Smooth muscle cell (in vitro differentiated cells): ENCODE measurements at regions not wholly inside any gene's neighbourhood (a gene's known extent, or its start where the extent isn't known, plus 50 kb on each side); places are given as distances from the start of the nearest gene placed in this dataset.
A peak's percentile ranks its signal among the peaks of the same experiment; 100 is the strongest.

Experiments used
- DNase-seq: peaks from one replicate; lab custom pipeline; 2025; ENCODE audit not compliant: unreplicated experiment; lab: John Stamatoyannopoulos, UW
- H2AFZ ChIP-seq: fragments of 200-600 bp; sonication (generic); 2 replicates; pipeline ENCODE4 v1.6.0; 2016; ENCODE audit warnings: antibody characterized with exemption, low read depth, mild to moderate bottlenecking
- H3F3A ChIP-seq: fragments of 200-600 bp; sonication (generic); 2 replicates; pipeline ENCODE4 v1.6.0; 2017; ENCODE audit warnings: antibody characterized with exemption, low read depth
- H3K27ac ChIP-seq: fragments of 200-600 bp; sonication (generic); 2 replicates; pipeline ENCODE4 v1.5.1; 2016; ENCODE audit warnings: low read depth, mild to moderate bottlenecking
- H3K27me3 ChIP-seq: fragments of 200-600 bp; sonication (generic); 2 replicates; pipeline ENCODE4 v1.6.1; 2016; ENCODE audit warnings: low read depth, mild to moderate bottlenecking
- H3K36me3 ChIP-seq: fragments of 200-600 bp; sonication (generic); 2 replicates; pipeline ENCODE4 v1.5.1; 2016; ENCODE audit warnings: low read depth
- H3K4me1 ChIP-seq: fragments of 200-600 bp; sonication (generic); 2 replicates; pipeline ENCODE4 v1.5.1; 2016; ENCODE audit warnings: low read depth
- H3K4me2 ChIP-seq: fragments of 200-600 bp; sonication (generic); 2 replicates; pipeline ENCODE4 v1.6.0; 2016; ENCODE audit warnings: mild to moderate bottlenecking
- H3K4me3 ChIP-seq: fragments of 200-600 bp; sonication (generic); 2 replicates; pipeline ENCODE4 v1.5.1; 2016; ENCODE audit warnings: mild to moderate bottlenecking
- H3K79me2 ChIP-seq: fragments of 200-600 bp; sonication (generic); 2 replicates; pipeline ENCODE4 v1.6.0; 2016; ENCODE audit warnings: low read depth, mild to moderate bottlenecking
- H3K9ac ChIP-seq: fragments of 200-600 bp; sonication (generic); 2 replicates; pipeline ENCODE4 v1.6.0; 2016; ENCODE audit warnings: low read depth
- H3K9me3 ChIP-seq: fragments of 200-600 bp; sonication (generic); replicated peaks from 2 replicates; pipeline ENCODE4 v1.5.1; 2016; ENCODE audit warnings: low read depth
- H4K20me1 ChIP-seq: fragments of 200-600 bp; sonication (generic); 2 replicates; pipeline ENCODE4 v1.6.0; 2016; ENCODE audit warnings: low read depth
- CTCF ChIP-seq: fragments of 200-600 bp; sonication (generic); IDR thresholded peaks from 2 replicates; pipeline ENCODE4 v1.5.1; 2017; ENCODE audit warnings: borderline replicate concordance, mild to moderate bottlenecking, antibody characterized with exemption; ENCODE audit not compliant: insufficient read depth, poor library complexity, severe bottlenecking
- WGBS: methylation state at CpG from one replicate; pipeline ENCODE4 v1.1.7; 2016; ENCODE audit warnings: low lambda C conversion rate; 5-methylcytosine and 5-hydroxymethylcytosine counted together

DNA sequence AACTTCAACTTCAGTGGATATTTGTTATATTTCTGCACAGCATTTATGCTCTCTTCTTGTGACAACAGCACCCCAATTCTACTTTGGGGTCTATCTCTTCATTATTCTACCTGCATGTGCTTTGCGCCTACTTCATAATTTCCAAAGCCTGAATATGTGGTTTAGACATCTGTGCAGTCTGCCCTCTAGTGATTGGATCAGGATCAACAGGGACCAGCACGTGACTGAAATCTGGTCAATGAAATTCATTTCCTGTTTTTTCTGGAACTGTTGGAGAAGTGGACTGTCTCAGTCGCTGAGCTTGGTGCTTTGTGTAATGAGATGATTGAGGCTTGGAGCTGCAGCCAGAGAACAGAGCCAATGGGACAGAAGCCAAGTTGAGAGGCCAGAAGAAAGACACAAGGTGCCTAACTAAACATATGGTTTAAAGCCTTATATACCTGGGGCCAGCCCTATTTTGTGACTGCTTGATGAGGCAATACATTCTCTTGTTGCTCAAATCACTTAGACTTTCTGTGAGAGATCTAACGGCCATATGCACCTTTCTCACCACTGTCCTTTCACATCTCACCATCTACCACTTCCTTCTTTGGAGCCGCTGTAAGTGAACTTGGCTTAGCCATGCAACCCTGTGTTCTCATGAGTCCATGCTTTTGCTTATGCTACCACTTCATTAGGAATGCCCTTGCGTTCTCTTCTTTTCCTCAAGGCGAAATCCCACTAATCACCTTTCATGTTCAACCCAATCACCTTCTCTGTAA, 68.8 kb upstream of the PPP2R2B start:
- Histone ChIP-seq H3K9ac (no peak overlapping the region), H3F3A (no peaks in the 10 kb centered on the region), H3K79me2 (no peaks in the 10 kb centered on the region), H3K4me2 (no peak overlapping the region), H3K9me3 (no peaks in the 10 kb centered on the region), H3K27me3 (no peaks in the 10 kb centered on the region), H3K4me3 (no peak overlapping the region), H4K20me1 (no peaks in the 10 kb centered on the region), H3K27ac (no peak overlapping the region), H3K36me3 (no peaks in the 10 kb centered on the region), H3K4me1 (no peaks in the 10 kb centered on the region), H2AFZ (no peak overlapping the region)
- no peak for DNase-seq
- TF ChIP-seq CTCF, result peak; percentile 41
- 82% methylated on average over 7 of the region's 7 CpGs for WGBS

DNA sequence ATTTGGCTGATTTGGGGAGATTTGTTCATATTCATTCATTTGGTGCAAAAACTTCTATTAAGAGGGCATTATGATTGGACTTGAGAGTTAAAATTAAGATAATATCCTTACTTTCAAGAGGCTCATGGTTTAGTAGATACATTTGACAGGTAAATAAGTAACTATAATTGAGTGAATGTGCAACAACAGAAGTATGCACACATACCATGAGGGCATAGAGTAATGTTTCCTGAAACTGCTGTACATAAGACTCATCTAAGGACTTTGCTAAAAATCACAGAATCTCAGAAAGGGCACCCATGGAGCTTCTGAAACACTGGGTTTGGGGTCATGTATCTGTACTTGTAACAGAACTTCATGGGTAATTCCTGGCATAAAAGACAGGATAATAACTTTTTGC, 70.1 kb upstream of the PPP2R2B start:
- Histone ChIP-seq H3K27me3 (no peaks in the 10 kb centered on the region), H3K9me3 (no peaks in the 10 kb centered on the region), H3K36me3 (no peaks in the 10 kb centered on the region), H3K79me2 (no peaks in the 10 kb centered on the region), H3K4me3 (no peak overlapping the region), H3K27ac (no peak overlapping the region), H3F3A (no peaks in the 10 kb centered on the region), H2AFZ (no peak overlapping the region), H4K20me1 (no peaks in the 10 kb centered on the region), H3K9ac (no peak overlapping the region), H3K4me2 (no peak overlapping the region), H3K4me1 (no peaks in the 10 kb centered on the region)
- no peak for TF ChIP-seq CTCF
- DNase-seq, result no peak

- no peak overlapping the region for H3K9ac ChIP-seq
- DNase-seq, result no peak
- WGBS, result 67% methylated on average over 2 of the region's 2 CpGs
Observed at GRCh38 chr5:146952168-146952567, 73.6 kb upstream of the PPP2R2B start.

More at GRCh38 chr5:146952168-146952567, 73.6 kb upstream of the PPP2R2B start:
- no peaks in the 10 kb centered on the region for H3K36me3 ChIP-seq
- no peak for TF ChIP-seq CTCF
- H3K9me3 ChIP-seq, result no peaks in the 10 kb centered on the region
- no peak overlapping the region for H3K4me3 ChIP-seq
- no peaks in the 10 kb centered on the region for H3K4me1 ChIP-seq
- no peaks in the 10 kb centered on the region for H3F3A ChIP-seq
- H3K27me3 ChIP-seq, result peaks cover 5% of the 10 kb centered on the region
- H3K27ac ChIP-seq, result no peak overlapping the region
- no peak overlapping the region for H2AFZ ChIP-seq
- H3K79me2 ChIP-seq, result no peaks in the 10 kb centered on the region
- no peaks in the 10 kb centered on the region for H4K20me1 ChIP-seq
- H3K4me2 ChIP-seq, result no peak overlapping the region
